Left cardiac atrium (tissue), 4 donors: ENCODE measurements at regions not wholly inside any gene's neighbourhood (a gene's known extent, or its start where the extent isn't known, plus 50 kb on each side); places are given as distances from the start of the nearest gene placed in this dataset.
A peak's percentile ranks its signal among the peaks of the same experiment; 100 is the strongest.
"Not testable (repeated sequence)": the region's sequence is repeated elsewhere in the genome, so short reads cannot be mapped to it uniquely, and the experiment has no call there.

Experiments
- ATAC-seq, 2 donors: fragments of 200-7000 bp; cut with Tn5 transposase; one replicate each; pipeline ENCODE4 v1.9.1; 2020; ENCODE audit warnings: mild to moderate bottlenecking in 2 of 2, moderate library complexity in 2 of 2
- DNase-seq: peaks from one replicate; pipeline ENCODE4 v3.0.0-alpha.2; 2020
- intact Hi-C, 2 donors: fragments of 100-400 bp; cut with DNase I; formaldehyde crosslinking; loops; one replicate each; pipeline versions ENCODE4 v1.14.1 to v1.15.1; 2022 to 2023
- donor health status: DM: no; HTN: yes; CAD: no.
- donor health status: DM: no; HTN: yes; CAD: no; lungs with severe emphysema.
- donor health status: DM: yes; HTN: yes; CAD: no.
- donor health status: Dilated cardiomyopathy.

GRCh38 chr6:27854421-27854820 is 57.8 kb downstream of the OR2B2 start:
- intact Hi-C loops = no loop called here
- no peak for ATAC-seq
- DNase-seq = no peak

DNA sequence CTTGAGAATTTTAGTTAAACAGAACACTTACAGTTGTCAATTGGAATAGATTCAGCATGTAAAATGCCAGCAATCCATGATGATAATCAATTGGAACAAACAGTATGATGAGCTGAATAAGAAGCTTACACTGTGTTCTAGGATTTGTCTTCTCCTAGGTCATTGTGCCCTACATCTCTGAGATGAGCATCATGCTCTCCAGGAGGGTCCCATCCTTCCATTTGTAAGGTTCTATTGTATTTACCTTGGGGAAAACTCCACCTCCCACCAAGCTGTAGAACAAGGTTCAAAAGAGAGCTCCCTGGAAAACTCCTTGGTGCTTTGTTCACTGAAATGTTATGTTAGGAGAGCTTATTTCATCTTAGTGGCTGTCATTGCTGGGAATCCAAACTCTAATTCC is 60.8 kb downstream of the OR2B2 start:
- DNase-seq = no peak
- intact Hi-C loops = no loop called here
- ATAC-seq = no peak

DNA sequence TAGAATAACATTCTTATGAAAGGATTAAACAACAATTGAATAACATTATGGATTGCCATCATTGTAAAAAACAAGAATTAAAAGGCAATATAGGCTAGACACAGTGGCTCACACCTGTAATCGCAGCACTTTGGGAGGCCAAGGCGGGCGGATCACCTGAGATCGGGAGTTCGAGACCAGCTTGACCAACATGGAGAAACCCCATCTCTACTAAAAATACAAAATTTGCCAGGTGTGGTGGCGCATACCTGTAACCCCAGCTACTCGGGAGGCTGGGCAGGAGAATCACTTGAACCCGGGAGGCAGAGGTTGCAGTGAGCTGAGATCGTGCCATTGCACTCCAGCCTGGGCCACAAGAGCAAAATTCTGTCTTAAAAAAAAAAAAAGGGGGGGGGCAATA is 63.2 kb downstream of the OR2B2 start:
- intact Hi-C loops, ATAC-seq, DNase-seq: not testable (repeated sequence)

GRCh38 chr6:27847706-27848105 is 64.5 kb downstream of the OR2B2 start:
- intact Hi-C loops = no loop called here
- ATAC-seq (no peak), DNase-seq (no peak)

GRCh38 chr6:27840572-27840971 is 71.6 kb downstream of the OR2B2 start:
- DNase-seq (no peak), ATAC-seq (no peak)
- intact Hi-C loops = no loop called here

DNA sequence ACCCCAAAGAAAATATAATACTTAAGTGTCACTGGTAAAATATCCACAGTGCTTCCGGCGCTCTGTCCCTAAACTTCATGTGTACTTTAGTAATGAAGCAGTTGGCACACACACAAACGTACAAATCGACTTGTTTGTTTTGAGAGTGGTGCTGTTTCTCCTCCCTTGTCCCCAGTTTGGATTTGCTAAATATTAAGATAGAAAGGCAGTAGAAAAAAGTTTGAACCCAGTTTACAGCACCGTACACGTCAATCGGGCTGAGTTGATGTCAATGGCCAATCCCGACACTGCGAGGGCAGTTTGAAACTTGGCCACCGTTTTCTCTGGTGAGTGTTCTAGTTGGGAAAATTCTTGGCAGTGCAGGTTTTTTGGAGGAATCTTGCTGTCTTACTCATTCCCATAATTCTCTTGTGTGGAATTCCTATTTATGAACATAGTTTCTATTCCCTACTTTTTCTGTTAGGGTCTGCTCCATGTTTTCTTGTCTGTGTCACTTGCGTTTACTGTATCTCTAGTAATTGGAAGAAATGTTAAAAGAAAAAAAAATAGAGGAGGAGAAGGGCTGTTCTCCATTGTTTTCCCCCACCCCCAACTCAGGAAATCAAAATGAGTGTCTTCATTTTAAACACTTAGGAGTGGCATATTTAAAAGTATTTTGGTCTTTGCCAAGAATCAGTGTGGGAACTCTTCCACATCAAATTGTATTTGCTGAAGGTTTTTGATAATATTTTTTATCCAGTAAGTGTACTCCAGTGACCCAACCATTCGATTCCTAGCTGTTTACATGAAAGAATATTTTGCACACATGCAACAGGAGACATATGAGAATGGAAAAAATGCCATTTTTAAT is 72.3 kb downstream of the OR2B2 start:
- intact Hi-C loops = loop anchor here in 1 of 2 donors (2.0 kb wide), 1 partner anchor 55 kb away; no protein-coding TSS in a partner anchor
- DNase-seq (peak; percentile 42), ATAC-seq (peak in 1 of 2 donors; percentile 22)

GRCh38 chr6:27838945-27839625 is 73.1 kb downstream of the OR2B2 start:
- intact Hi-C loops = loop anchor here in 1 of 2 donors (2.0 kb wide), 1 partner anchor 56 kb away; no protein-coding TSS in a partner anchor
- DNase-seq = peak; percentile 73
- peak; percentile 57 to 58 for ATAC-seq

- DNase-seq = peak; percentile 77
- peak; percentile 91 to 95 for ATAC-seq
- intact Hi-C loops = loop anchor here in 1 of 2 donors (2.0 kb wide), 1 partner anchor 56 kb away; no protein-coding TSS in a partner anchor
These were observed 73.9 kb downstream of the OR2B2 start for GRCh38 chr6:27838058-27838944.

DNA sequence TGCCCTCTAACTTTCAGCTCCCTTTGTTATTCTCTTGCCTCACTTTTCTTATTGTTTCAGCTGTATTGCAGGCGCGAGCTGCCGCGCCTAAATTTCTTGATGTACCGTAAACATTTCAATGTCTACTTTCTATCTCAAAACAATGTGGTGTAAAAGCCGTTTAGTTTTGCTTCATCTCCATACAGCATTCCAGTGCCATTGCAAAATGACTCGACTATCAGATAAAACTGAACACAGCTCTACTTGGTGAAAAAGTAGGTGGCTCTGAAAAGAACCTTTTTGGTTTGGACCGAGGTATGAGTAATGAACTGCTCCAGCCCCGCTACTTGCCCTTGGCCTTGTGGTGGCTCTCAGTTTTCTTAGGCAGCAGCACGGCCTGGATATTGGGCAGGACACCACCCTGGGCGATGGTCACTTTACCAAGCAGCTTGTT is 74.6 kb downstream of the OR2B2 start:
- ATAC-seq = peak; percentile 49 to 62
- no peak for DNase-seq
- intact Hi-C loops = loop anchor here in 1 of 2 donors (2.0 kb wide), 1 partner anchor 57 kb away; no protein-coding TSS in a partner anchor

DNA sequence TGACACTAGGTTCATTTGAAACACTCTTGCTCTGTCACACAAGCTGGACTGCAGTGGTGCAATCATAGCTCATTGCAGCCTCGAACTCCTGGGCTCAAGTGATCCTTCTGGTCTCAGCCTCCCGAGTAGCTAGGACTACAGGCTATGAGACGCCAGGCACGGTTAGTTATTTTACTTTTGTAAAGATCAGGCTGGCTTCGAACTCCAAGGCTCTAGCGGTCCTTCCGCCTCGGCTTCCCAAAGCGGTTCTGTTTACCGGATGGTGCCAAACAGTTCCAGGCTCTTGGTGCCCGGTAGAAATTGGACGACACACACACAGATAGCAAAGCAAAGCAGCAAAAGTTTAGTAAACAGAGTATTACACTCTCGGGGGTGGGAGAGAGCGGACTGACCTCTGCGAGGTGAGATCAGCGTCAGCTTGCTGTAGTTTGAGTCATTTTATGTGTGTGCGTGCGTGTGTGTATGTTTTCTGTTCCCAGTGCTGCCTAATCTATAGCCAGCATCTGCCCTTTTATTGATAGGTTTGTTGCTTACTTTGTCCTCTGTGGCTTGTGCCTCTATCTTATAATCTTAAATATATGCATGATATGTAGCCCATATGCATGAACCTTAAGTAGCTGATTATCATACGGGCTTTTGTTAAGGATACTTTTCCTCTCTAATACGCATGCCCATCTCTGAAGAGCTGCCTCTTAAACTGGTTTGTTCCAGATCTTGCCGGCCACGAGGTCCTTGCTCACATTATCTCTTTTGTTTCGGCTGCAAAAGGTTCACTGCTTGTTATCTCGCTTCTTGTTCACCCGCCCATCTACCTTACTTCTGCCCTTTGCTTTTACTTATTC is 75.2 kb downstream of the OR2B2 start:
- intact Hi-C loops = no loop called here
- peak; percentile 60 for ATAC-seq
- DNase-seq = peak; percentile 43

DNA sequence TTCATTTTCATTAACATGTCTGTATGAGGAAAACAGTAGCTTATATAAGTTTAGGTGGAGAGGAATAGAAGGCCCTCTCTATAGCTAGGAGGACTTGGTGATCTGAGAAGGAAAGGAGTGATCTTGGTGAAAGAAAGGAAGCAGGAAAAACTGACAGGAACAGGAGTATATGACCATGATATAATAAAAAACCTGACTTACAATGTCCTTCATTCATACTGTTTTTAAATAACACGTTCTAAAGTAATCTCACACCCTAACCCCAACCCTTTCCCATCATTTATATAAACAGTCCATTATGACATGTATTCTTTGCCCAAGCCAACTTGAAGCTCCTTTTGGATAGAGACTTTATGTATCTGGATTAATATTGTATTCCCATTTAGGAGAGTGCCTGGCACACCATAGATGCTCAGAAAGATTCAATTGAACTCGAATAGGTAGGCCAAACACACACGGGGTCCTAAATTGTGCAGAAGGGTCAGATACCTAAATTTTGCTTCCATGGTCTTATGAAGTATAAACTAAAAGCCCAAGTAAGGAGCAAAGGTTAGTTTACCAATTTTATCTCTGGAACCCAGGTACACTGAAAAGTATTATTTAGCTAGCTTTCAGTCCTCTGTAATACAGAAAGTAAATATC is 75.9 kb downstream of the OR2B2 start:
- intact Hi-C loops = no loop called here
- ATAC-seq = no peak
- DNase-seq = no peak

DNA sequence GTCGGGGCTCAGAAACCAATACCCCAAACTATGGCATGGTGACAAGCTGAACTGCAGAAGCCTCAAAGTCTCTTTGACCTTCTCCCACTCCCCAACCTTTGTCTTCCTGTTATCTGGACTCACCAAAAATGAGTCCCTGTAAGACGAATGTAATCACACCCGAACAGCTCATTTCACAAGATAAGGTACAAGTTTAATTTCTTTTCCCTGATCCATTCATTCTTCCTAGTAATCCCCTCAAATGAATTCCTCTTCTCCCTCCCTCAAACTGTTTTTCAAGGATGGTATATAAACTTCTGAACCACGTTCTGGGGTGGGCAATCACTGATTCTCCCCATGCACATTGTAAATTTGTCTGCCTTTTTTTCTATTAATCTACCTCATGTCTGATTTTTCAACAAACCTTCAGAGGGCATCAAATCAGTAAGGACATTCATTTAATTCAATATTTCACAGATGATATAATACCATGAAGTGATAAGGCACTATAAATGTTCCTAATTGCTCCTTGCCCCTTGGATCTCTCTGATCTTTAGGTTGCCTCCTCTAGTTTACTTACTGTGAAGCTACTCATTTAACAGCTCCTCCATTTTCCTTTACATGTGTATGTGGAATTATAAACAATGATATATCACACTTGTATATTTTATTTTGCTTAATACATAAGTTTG is 77.2 kb downstream of the OR2B2 start:
- DNase-seq = no peak
- intact Hi-C loops = no loop called here
- no peak for ATAC-seq

DNA sequence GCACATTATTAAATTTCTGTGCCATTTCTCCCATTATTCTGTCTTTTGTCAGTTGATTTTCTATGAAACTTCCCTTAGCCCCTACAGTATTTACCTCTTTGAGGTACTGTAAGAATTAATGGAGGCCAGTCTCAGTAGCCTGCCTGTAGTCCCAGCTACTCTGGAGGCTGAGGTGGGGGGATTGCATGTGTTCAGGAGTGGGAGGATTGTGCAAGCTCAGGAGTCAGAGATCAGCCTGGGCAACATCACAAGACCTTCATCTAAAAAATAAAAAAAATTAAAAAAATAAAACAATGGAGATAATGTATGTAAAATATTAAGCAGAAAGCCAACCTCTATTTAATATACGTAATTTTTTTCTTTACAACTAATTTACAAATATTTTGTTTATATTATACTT is 77.8 kb downstream of the OR2B2 start:
- no peak for DNase-seq
- intact Hi-C loops = no loop called here
- ATAC-seq = no peak

DNA sequence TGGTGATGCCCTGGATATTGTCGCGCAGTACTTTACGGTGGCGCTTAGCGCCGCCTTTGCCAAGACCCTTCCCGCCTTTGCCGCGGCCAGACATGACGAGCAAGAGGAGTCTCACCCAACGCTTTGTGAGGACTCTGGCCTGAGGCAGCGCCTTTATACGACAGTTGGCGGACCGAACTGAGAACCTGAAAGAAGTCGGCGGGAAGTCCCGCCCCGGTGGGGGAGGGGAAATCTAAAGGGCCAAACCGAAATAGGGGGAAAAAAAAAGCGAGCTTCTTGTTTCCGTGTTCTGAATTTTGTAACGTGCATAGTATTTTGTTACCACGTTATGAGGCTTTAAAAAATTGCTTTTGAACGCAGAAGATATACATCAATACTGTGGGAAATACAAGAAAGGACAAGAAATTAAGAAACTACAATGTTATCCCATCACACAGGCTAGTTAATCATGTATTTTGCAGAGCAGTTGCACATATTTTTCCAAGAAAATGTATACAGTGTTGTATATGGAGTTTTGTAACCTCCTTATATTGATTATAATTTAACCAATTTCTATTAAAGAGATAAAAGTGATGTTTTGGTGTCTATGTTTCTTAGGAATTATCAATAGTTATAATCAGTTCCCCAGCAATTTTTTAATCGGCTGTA is 80.6 kb downstream of the OR2B2 start:
- DNase-seq = peak; percentile 72
- intact Hi-C loops = not testable (repeated sequence)
- peak; percentile 94 to 95 for ATAC-seq

DNA sequence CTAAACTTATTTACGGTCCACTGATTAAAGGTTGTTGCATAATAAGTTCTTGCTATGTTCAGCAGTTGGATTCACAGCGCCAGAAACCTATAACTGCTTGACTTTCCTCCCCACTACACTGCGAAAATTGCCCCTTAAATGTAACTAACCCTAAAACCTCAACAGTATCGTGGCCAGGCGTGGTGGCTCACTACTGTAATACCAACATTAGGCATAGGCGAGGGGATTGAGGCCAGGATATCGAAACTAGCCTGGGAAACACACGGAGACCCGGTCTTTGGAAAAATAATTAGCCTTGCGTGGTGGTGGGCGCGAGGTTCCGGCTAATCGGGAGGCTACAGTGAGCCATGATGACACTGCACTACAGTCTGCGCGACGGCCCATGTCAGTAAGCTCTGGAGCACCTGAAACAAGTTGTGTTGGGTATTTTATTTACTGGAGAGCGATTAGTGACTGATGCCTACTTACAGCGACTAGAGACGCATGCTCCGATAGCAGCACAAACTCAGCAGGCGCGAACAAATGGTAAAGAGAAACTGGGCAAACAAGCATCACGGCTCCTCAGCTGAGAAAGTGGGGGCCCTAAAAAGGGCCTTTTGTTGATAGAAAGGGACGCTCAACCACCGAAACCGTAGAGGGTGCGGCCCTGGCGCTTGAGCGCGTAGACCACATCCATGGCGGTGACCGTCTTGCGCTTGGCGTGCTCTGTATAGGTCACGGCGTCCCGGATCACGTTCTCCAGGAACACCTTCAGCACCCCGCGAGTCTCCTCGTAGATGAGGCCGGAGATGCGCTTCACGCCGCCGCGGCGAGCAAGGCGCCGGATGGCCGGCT is 81.4 kb downstream of the OR2B2 start:
- intact Hi-C loops, DNase-seq: not testable (repeated sequence)
- ATAC-seq = peak; percentile 83 to 86

- no peak for ATAC-seq
- no peak for DNase-seq
- intact Hi-C loops = no loop called here
These were observed 82.0 kb downstream of the OR2B2 start for GRCh38 chr6:27830212-27830599.
